ENCODE measurements at regions not wholly inside any gene's neighbourhood (a gene's known extent, or its start where the extent isn't known, plus 50 kb on each side); places are given as distances from the start of the nearest gene placed in this dataset.
"Not testable (repeated sequence)": the region's sequence is repeated elsewhere in the genome, so short reads cannot be mapped to it uniquely, and the experiment has no call there.

DNA sequence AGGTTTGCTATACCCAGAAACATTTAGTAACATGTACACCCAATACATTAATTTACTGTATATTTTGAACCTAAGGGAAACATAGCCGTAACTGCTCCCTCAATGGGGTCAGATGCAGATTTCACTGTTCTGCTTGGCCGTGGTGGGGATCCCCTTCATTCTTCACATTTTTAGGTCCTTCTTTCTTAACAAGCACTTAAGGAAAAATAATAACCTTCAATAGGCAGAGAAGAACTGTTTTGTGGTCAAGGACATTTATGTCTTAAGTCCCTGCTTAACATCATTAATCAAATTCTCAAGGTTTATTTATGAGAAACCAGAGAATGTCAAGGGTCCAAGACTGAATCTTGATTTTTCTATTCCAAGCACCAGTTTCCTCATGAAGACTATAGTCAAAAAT, 592.1 kb upstream of the ANKRD30A start:
- no peak for DNase-seq
- no peaks in the 10 kb centered on the region for H3K36me3 Mint-ChIP-seq (ENCODE audit: low read depth)
- intact Hi-C loops (cut with micrococcal nuclease), result no loop called here
- no peak overlapping the region for H3K27ac Mint-ChIP-seq
- TF ChIP-seq, protein P1, sequence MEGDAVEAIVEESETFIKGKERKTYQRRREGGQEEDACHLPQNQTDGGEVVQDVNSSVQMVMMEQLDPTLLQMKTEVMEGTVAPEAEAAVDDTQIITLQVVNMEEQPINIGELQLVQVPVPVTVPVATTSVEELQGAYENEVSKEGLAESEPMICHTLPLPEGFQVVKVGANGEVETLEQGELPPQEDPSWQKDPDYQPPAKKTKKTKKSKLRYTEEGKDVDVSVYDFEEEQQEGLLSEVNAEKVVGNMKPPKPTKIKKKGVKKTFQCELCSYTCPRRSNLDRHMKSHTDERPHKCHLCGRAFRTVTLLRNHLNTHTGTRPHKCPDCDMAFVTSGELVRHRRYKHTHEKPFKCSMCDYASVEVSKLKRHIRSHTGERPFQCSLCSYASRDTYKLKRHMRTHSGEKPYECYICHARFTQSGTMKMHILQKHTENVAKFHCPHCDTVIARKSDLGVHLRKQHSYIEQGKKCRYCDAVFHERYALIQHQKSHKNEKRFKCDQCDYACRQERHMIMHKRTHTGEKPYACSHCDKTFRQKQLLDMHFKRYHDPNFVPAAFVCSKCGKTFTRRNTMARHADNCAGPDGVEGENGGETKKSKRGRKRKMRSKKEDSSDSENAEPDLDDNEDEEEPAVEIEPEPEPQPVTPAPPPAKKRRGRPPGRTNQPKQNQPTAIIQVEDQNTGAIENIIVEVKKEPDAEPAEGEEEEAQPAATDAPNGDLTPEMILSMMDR (IDR thresholded peaks at IDR 0.05), result no peak
- ATAC-seq (ENCODE audit: low read depth), result no peak
- ChIA-PET CTCF (no interaction called here), POLR2A (no interaction called here)
- peaks cover 28% of the 10 kb centered on the region for H3K4me1 Mint-ChIP-seq
- H3K9me3 Mint-ChIP-seq, result no peaks in the 10 kb centered on the region
- H3K4me3 Mint-ChIP-seq, result no peak overlapping the region
- no peaks in the 10 kb centered on the region for H3K27me3 Mint-ChIP-seq

DNA sequence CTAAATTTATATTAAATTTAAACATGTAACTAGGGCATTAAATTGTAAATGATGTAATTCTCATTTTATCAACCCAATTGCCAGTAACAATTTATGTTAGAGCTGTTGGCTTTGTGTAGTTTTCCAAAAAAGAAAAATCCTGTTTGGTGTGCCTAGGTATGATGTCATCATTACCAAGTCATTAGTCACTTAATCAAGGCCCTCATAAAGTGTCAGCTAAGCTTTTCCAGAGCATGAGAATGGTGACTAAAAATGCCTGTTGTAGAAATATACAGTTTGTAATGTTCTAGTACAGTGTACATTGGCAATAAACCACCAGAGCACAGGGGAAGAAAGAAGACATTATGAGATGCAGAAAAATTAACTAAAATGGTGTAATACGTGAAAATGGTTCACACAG, 593.8 kb upstream of the ANKRD30A start:
- H3K27me3 Mint-ChIP-seq, result no peaks in the 10 kb centered on the region
- H3K4me3 Mint-ChIP-seq, result no peak overlapping the region
- intact Hi-C loops (cut with micrococcal nuclease), result no loop called here
- ChIA-PET POLR2A (no interaction called here), CTCF (no interaction called here)
- no peaks in the 10 kb centered on the region for H3K36me3 Mint-ChIP-seq (ENCODE audit: low read depth)
- H3K9me3 Mint-ChIP-seq, result no peaks in the 10 kb centered on the region
- TF ChIP-seq, protein P1 (IDR thresholded peaks at IDR 0.05), result no peak
- peaks cover 22% of the 10 kb centered on the region for H3K4me1 Mint-ChIP-seq
- ATAC-seq (ENCODE audit: low read depth) (no peak), DNase-seq (no peak)
- H3K27ac Mint-ChIP-seq, result no peak overlapping the region

DNA sequence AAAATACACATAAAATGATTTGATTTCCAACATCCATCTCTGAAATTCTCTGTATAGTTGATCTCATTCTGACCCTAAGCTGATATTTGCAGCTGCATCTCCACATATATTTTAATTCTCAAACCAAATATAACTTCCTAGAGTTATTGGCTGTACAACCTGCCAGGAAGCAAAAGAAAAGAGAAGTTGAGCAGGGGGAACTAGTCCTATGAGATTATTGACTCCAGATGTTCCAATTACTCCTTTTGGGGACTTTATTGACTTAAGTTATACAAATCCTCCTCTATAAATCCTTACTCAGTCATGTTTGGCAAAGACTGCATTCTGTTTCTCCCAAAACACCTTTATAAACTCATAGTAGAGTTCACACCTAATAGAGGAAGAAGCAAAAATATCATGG, 599.4 kb upstream of the ANKRD30A start:
- Mint-ChIP-seq H3K27ac (no peak overlapping the region), H3K4me1 (no peaks in the 10 kb centered on the region), H3K4me3 (no peak overlapping the region), H3K27me3 (peaks cover 2% of the 10 kb centered on the region), H3K9me3 (no peaks in the 10 kb centered on the region), H3K36me3 (ENCODE audit: low read depth) (no peaks in the 10 kb centered on the region)
- intact Hi-C loops (cut with micrococcal nuclease), result no loop called here
- no peak for ATAC-seq (ENCODE audit: low read depth)
- ChIA-PET POLR2A (no interaction called here), CTCF (no interaction called here)
- no peak for DNase-seq
- TF ChIP-seq, protein P1 (IDR thresholded peaks at IDR 0.05), result no peak

DNA sequence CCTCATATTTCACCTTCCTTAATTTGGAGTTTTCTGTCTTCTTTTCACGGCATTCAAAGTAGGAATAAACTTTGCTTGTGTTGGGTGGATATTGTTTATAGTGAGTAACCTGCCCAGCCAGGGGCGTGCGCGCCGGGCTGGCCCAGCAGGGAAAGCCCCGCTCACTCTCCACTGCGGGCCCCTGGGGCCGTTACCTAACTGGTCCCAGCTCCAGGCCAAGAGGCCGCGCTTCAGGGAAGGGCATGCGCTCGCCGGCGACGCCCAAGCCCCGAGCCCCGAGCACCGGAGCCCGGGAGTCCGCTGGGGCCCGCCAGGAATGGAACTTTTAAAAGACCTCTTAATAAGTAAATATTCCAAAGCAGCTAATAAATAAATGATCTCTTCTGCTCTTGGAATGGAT, 601.3 kb upstream of the ANKRD30A start:
- ATAC-seq (ENCODE audit: low read depth); DNase-seq; H3K27ac Mint-ChIP-seq; H3K9me3 Mint-ChIP-seq; H3K27me3 Mint-ChIP-seq; intact Hi-C loops (cut with micrococcal nuclease); H3K36me3 Mint-ChIP-seq (ENCODE audit: low read depth); CTCF ChIA-PET; H3K4me3 Mint-ChIP-seq; POLR2A ChIA-PET; H3K4me1 Mint-ChIP-seq: not testable (repeated sequence)

DNA sequence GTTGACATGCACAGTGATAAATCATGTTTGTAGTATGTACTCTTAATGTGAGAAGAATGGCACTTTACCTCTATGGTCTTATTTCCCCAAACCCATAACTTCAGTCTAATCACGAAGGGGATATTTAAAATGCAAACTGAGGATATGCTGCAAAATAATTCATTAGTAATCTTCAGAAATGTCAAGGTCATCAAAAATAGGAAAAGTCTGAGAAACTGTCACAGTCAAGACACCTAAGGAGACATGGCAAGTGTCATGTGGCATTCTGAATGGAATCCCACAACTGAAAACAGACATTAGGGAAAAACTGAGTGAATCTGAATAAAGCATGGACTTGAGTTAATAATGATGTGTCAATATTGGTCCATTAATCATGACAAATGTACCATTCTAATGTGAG, 605.5 kb upstream of the ANKRD30A start:
- H3K9me3 Mint-ChIP-seq, result peaks cover 5% of the 10 kb centered on the region
- ChIA-PET POLR2A (no interaction called here), CTCF (no interaction called here)
- TF ChIP-seq, protein P1 (IDR thresholded peaks at IDR 0.05), result no peak
- no peaks in the 10 kb centered on the region for H3K4me1 Mint-ChIP-seq
- intact Hi-C loops (cut with micrococcal nuclease), result no loop called here
- ATAC-seq (ENCODE audit: low read depth) (no peak), DNase-seq (no peak)
- H3K4me3 Mint-ChIP-seq, result no peak overlapping the region
- no peak overlapping the region for H3K27ac Mint-ChIP-seq
- H3K36me3 Mint-ChIP-seq (ENCODE audit: low read depth), result no peaks in the 10 kb centered on the region
- H3K27me3 Mint-ChIP-seq, result no peaks in the 10 kb centered on the region

DNA sequence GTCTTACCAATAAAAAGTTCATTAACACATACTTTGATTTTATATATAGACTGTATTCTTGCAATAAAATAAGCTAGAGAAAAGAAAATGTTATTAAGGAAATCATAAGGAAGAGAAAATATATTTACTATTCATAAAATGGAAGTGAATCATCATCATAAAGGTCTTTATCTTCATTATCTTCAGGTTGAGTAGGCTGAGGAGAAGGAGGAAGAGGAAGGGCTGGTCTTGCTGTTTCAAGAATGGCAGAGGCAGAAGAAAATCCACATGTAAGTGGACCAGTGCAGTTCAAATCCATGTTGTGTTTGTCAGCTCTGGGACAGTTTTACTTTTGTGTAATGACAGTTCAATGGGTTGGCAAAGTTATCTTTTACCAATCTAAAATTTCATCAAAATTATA, 609.1 kb upstream of the ANKRD30A start:
- Mint-ChIP-seq H3K27me3 (no peaks in the 10 kb centered on the region), H3K4me3 (no peak overlapping the region), H3K36me3 (ENCODE audit: low read depth) (no peaks in the 10 kb centered on the region), H3K9me3 (peaks cover 5% of the 10 kb centered on the region), H3K4me1 (peaks cover 3% of the 10 kb centered on the region), H3K27ac (no peak overlapping the region)
- POLR2A ChIA-PET, result no interaction called here
- TF ChIP-seq, protein P1 (IDR thresholded peaks at IDR 0.05), result no peak
- no peak for DNase-seq
- intact Hi-C loops (cut with micrococcal nuclease), result no loop called here
- CTCF ChIA-PET, result no interaction called here
- no peak for ATAC-seq (ENCODE audit: low read depth)
